ENCODE measurements at regions not wholly inside any gene's neighbourhood (a gene's known extent, or its start where the extent isn't known, plus 50 kb on each side); places are given as distances from the start of the nearest gene placed in this dataset.
"Not testable (repeated sequence)": the region's sequence is repeated elsewhere in the genome, so short reads cannot be mapped to it uniquely, and the experiment has no call there.

DNA sequence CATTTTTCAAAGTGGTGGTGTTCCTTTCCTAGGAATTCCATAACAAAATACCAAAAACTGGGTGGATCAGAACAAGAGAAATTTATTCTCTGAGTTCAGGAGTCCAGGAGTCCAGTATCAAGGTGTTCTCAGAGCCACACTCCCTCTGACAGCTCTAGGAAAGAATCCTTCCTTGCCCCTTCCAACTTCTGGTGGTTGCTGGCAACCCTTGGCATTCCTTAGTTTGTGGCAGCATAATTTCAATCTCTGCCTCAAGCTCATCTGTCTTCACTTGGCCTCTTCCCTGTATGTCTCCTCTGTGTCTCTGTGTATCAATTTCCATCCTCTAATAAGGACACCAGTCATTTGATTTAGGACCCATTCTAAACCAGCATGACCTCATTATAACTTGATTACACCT is 243.7 kb downstream of the MPDZ start:
- no peak for DNase-seq (ENCODE audit: low spot score)
- H3K4me1 Mint-ChIP-seq = peaks cover 22% of the 10 kb centered on the region
- CTCF ChIA-PET = interaction anchor here (1.5 to 1.7 kb wide), 2 partner anchors 54 to 389 kb away, joined by 3 to 5 read pairs; no protein-coding TSS in a partner anchor
- peaks cover 13% of the 10 kb centered on the region for H3K36me3 Mint-ChIP-seq
- H3K27me3 Mint-ChIP-seq (ENCODE audit: low read depth) = no peaks in the 10 kb centered on the region; the same call in 1 of the 2 replicates
- H3K9me3 Mint-ChIP-seq = peaks cover 4% of the 10 kb centered on the region
- no peak for ATAC-seq
- H3K4me3 Mint-ChIP-seq = no peak overlapping the region
- TF ChIP-seq ESRRA (CRISPR knock-in tag; IDR thresholded peaks at IDR 0.05; ENCODE audit: borderline replicate concordance) = no peak
- no peak for TF ChIP-seq HMGA2 (CRISPR knock-in tag; IDR thresholded peaks at IDR 0.05)
- TF ChIP-seq FOXP1 (CRISPR knock-in tag; IDR thresholded peaks at IDR 0.05; ENCODE audit: borderline replicate concordance) = no peak
- no peak for TF ChIP-seq CREM (CRISPR knock-in tag; IDR thresholded peaks at IDR 0.05)
- TF ChIP-seq ATF6 (CRISPR knock-in tag; IDR thresholded peaks at IDR 0.05) = no peak
- TF ChIP-seq RORB (CRISPR knock-in tag; IDR thresholded peaks at IDR 0.05) = no peak
- no peak for TF ChIP-seq TP53 (CRISPR knock-in tag; IDR thresholded peaks at IDR 0.05)
- TF ChIP-seq EMX1 (CRISPR knock-in tag; IDR thresholded peaks at IDR 0.05) = no peak
- TF ChIP-seq ZNF317 (CRISPR knock-in tag; IDR thresholded peaks at IDR 0.05; ENCODE audit: borderline replicate concordance, low read depth) = no peak
- TF ChIP-seq FOXJ3 (CRISPR knock-in tag; IDR thresholded peaks at IDR 0.05; ENCODE audit: borderline replicate concordance) = no peak
- POLR2A ChIA-PET = interaction anchor here (0.7 kb wide), 1 partner anchor 20 kb away, joined by 3 read pairs; no protein-coding TSS in a partner anchor
- H3K27ac Mint-ChIP-seq = no peak overlapping the region

DNA sequence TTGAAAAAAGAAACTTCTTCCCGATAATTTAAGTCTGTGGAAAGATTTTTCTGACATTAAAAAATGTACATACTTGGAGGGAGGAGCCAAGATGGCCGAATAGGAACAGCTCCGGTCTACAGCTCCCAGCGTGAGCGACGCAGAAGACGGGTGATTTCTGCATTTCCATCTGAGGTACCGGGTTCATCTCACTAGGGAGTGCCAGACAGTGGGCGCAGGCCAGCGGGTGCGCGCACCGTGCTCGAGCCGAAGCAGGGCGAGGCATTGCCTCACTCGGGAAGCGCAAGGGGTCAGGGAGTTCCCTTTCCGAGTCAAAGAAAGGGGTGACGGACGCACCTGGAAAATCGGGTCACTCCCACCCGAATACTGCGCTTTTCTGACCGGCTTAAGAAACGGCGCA is 241.7 kb downstream of the MPDZ start:
- Mint-ChIP-seq H3K4me1 (peaks cover 22% of the 10 kb centered on the region), H3K27ac (0 out of 2 replicates have a peak overlapping the region, but pooled peaks have one; percentile 41), H3K36me3 (peaks cover 20% of the 10 kb centered on the region), H3K4me3 (peak overlapping the region; percentile 53)
- POLR2A ChIA-PET; H3K9me3 Mint-ChIP-seq; ATAC-seq; H3K27me3 Mint-ChIP-seq (ENCODE audit: low read depth); DNase-seq (ENCODE audit: low spot score): not testable (repeated sequence)
- CTCF ChIA-PET = interaction anchor here (0.7 kb wide), 1 partner anchor 46 kb away, joined by 5 read pairs; no protein-coding TSS in a partner anchor

DNA sequence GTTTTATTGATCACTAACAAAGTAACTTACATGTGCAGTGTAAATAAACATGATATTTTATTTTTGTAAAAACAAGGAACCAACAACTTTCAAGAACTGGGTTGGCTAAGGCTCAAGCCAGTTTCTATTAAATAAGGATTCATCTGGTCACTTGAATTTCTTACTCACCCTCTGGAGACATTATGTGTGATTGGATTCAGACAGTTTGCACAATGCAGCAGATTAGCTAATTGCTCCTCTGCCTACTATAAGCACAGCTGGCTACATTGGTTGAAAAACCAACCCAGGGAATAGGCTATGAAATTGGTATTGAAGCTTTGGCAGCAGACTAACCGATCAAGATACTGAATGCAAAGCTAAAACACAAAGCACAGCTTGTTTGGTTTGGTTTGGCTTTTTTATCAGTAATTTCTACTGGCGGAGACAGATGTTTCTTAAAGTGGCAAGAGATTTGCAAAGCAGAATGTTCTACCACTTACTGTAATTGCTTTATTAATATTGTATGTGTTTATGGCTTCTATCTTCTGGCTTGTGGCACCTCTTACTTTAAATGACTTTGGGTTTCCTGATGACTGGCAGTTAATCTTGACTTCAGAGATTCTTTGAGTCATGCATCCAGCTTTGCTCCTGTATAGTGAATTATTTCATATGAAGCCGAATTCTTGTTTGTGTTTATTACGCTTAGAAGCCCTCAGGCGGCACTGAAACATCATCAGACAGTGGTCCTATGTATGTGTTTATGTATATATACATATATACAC is 231.5 kb downstream of the MPDZ start:
- H3K4me3 Mint-ChIP-seq = no peak overlapping the region
- TF ChIP-seq RORB (CRISPR knock-in tag; IDR thresholded peaks at IDR 0.05) = no peak
- TF ChIP-seq ELF4 (CRISPR knock-in tag; IDR thresholded peaks at IDR 0.05; ENCODE audit: low read depth) = no peak
- no peak for TF ChIP-seq CREB1 (CRISPR knock-in tag; IDR thresholded peaks at IDR 0.05)
- TF ChIP-seq, protein P1, sequence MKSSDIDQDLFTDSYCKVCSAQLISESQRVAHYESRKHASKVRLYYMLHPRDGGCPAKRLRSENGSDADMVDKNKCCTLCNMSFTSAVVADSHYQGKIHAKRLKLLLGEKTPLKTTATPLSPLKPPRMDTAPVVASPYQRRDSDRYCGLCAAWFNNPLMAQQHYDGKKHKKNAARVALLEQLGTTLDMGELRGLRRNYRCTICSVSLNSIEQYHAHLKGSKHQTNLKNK (CRISPR knock-in tag; IDR thresholded peaks at IDR 0.05) = no peak
- TF ChIP-seq, protein P2, sequence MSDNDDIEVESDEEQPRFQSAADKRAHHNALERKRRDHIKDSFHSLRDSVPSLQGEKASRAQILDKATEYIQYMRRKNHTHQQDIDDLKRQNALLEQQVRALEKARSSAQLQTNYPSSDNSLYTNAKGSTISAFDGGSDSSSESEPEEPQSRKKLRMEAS (CRISPR knock-in tag; IDR thresholded peaks at IDR 0.05) = no peak
- no peak for TF ChIP-seq ZNF671 (CRISPR knock-in tag; IDR thresholded peaks at IDR 0.05)
- no peak for TF ChIP-seq ZNF317 (CRISPR knock-in tag; IDR thresholded peaks at IDR 0.05; ENCODE audit: borderline replicate concordance, low read depth)
- TF ChIP-seq, protein P3, sequence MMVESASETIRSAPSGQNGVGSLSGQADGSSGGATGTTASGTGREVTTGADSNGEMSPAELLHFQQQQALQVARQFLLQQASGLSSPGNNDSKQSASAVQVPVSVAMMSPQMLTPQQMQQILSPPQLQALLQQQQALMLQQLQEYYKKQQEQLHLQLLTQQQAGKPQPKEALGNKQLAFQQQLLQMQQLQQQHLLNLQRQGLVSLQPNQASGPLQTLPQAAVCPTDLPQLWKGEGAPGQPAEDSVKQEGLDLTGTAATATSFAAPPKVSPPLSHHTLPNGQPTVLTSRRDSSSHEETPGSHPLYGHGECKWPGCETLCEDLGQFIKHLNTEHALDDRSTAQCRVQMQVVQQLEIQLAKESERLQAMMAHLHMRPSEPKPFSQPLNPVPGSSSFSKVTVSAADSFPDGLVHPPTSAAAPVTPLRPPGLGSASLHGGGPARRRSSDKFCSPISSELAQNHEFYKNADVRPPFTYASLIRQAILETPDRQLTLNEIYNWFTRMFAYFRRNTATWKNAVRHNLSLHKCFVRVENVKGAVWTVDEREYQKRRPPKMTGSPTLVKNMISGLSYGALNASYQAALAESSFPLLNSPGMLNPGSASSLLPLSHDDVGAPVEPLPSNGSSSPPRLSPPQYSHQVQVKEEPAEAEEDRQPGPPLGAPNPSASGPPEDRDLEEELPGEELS (CRISPR knock-in tag; IDR thresholded peaks at IDR 0.05) = no peak
- TF ChIP-seq FOXK1 (CRISPR knock-in tag; IDR thresholded peaks at IDR 0.05) = no peak
- no peak for TF ChIP-seq ZBTB43 (CRISPR knock-in tag; IDR thresholded peaks at IDR 0.05)
- no peak for TF ChIP-seq EMX1 (CRISPR knock-in tag; IDR thresholded peaks at IDR 0.05)
- TF ChIP-seq, protein P4, sequence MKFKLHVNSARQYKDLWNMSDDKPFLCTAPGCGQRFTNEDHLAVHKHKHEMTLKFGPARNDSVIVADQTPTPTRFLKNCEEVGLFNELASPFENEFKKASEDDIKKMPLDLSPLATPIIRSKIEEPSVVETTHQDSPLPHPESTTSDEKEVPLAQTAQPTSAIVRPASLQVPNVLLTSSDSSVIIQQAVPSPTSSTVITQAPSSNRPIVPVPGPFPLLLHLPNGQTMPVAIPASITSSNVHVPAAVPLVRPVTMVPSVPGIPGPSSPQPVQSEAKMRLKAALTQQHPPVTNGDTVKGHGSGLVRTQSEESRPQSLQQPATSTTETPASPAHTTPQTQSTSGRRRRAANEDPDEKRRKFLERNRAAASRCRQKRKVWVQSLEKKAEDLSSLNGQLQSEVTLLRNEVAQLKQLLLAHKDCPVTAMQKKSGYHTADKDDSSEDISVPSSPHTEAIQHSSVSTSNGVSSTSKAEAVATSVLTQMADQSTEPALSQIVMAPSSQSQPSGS (CRISPR knock-in tag; IDR thresholded peaks at IDR 0.05; ENCODE audit: borderline replicate concordance, low read depth) = no peak
- TF ChIP-seq ZNF121 (CRISPR knock-in tag; IDR thresholded peaks at IDR 0.05) = no peak
- TF ChIP-seq, protein P5, sequence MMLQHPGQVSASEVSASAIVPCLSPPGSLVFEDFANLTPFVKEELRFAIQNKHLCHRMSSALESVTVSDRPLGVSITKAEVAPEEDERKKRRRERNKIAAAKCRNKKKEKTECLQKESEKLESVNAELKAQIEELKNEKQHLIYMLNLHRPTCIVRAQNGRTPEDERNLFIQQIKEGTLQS (CRISPR knock-in tag; conservative IDR thresholded peaks at IDR 0.05) = no peak
- no peak for TF ChIP-seq NFATC4 (CRISPR knock-in tag; IDR thresholded peaks at IDR 0.05)
- H3K9me3 Mint-ChIP-seq = peaks cover 2% of the 10 kb centered on the region
- no peak for DNase-seq (ENCODE audit: low spot score)
- no peaks in the 10 kb centered on the region for H3K27me3 Mint-ChIP-seq (ENCODE audit: low read depth)
- no peak overlapping the region for H3K27ac Mint-ChIP-seq
- H3K36me3 Mint-ChIP-seq = no peaks in the 10 kb centered on the region
- ChIA-PET POLR2A (no interaction called here), CTCF (interaction anchor here (1.0 to 1.3 kb wide), 2 partner anchors 14 to 40 kb away, joined by 3 read pairs; no protein-coding TSS in a partner anchor)
- no peak for ATAC-seq
- H3K4me1 Mint-ChIP-seq = peaks cover 12% of the 10 kb centered on the region

All from WTC11 (cell line).